ENCODE measurements at regions not wholly inside any gene's neighbourhood (a gene's known extent, or its start where the extent isn't known, plus 50 kb on each side); places are given as distances from the start of the nearest gene placed in this dataset.

DNA sequence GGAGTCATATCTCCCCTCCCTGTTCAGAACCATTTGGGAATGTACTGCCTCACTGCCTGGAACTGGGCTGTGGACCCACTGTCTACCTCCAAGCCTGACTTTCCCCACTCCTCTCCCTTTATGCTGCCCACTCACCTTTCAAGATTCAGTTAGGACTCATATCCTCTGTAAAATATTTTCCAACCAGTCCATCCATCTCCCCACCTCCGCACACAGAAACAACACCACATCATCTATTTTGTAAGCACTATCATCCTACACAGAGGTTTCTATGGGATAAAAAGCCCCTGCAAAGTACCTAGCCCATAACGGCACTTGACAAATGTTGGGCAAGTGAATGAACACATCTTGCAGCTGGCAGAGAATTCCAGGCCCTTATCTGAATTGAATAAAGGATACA, 250.8 kb downstream of the ANAPC1 start:
- peaks cover 0 to 3% (median 0%) of the 10 kb centered on the region in 3 donors for H3K9me3 ChIP-seq (ENCODE audit: control insufficient read depth in 2 of 3, insufficient read depth in 1 of 3, low read length in 3 of 3)
- no peaks in the 10 kb centered on the region for H3K4me1 ChIP-seq (ENCODE audit: control insufficient read depth in 2 of 3, insufficient read depth in 2 of 3, low read depth in 1 of 3, low read length in 3 of 3)
- DNase-seq, result no peak
- no peaks in the 10 kb centered on the region for H3K36me3 ChIP-seq (ENCODE audit: control insufficient read depth in 2 of 3, insufficient read depth in 3 of 3, low read length in 3 of 3)
- no peak overlapping the region for H3K4me3 ChIP-seq (ENCODE audit: low read length in 3 of 3)
- no peak overlapping the region for H3K27ac ChIP-seq (ENCODE audit: low read depth in 2 of 2, low read length in 2 of 2)
- FAIRE-seq, result no peak
- intact Hi-C loops (cut with DNase I), result no loop called here
- no peak overlapping the region for H3K9ac ChIP-seq (ENCODE audit: low read length in 3 of 3)
- TF ChIP-seq, protein P1, sequence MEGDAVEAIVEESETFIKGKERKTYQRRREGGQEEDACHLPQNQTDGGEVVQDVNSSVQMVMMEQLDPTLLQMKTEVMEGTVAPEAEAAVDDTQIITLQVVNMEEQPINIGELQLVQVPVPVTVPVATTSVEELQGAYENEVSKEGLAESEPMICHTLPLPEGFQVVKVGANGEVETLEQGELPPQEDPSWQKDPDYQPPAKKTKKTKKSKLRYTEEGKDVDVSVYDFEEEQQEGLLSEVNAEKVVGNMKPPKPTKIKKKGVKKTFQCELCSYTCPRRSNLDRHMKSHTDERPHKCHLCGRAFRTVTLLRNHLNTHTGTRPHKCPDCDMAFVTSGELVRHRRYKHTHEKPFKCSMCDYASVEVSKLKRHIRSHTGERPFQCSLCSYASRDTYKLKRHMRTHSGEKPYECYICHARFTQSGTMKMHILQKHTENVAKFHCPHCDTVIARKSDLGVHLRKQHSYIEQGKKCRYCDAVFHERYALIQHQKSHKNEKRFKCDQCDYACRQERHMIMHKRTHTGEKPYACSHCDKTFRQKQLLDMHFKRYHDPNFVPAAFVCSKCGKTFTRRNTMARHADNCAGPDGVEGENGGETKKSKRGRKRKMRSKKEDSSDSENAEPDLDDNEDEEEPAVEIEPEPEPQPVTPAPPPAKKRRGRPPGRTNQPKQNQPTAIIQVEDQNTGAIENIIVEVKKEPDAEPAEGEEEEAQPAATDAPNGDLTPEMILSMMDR (IDR thresholded peaks at IDR 0.05; ENCODE audit: borderline replicate concordance, extremely low read depth, insufficient read depth), result no peak
- no peaks in the 10 kb centered on the region for H3K27me3 ChIP-seq (ENCODE audit: control insufficient read depth, insufficient read depth, low read length)

DNA sequence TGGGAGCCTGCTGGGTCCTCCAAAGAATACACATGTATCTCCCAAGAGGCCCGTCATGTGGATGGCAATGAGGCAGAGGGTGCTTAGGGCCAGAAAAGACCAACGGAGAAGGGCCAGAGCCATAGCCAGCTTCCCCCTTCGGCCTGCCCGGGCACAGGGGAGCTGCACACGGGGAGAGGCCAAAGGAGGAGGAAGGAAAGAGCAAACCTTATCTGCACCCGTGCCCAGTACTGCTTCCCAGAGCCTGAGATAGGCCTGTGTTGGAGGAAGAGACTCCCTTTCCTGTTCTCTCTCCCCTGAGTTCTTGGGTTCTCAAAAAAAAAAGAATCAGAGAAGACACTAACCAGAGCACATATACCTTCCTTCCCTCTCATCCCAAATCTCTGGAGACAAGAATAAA, 250.3 kb downstream of the ANAPC1 start:
- TF ChIP-seq, protein P1 (IDR thresholded peaks at IDR 0.05; ENCODE audit: borderline replicate concordance, extremely low read depth, insufficient read depth), result no peak
- Histone ChIP-seq H3K9ac (ENCODE audit: low read length in 3 of 3) (no peak overlapping the region), H3K27ac (ENCODE audit: low read depth in 2 of 2, low read length in 2 of 2) (no peak overlapping the region), H3K36me3 (ENCODE audit: control insufficient read depth in 2 of 3, insufficient read depth in 3 of 3, low read length in 3 of 3) (no peaks in the 10 kb centered on the region), H3K27me3 (ENCODE audit: control insufficient read depth, insufficient read depth, low read length) (no peaks in the 10 kb centered on the region), H3K4me3 (ENCODE audit: low read length in 3 of 3) (no peak overlapping the region), H3K9me3 (ENCODE audit: control insufficient read depth in 2 of 3, insufficient read depth in 1 of 3, low read length in 3 of 3) (peaks cover 0 to 2% (median 0%) of the 10 kb centered on the region in 3 donors), H3K4me1 (ENCODE audit: control insufficient read depth in 2 of 3, insufficient read depth in 2 of 3, low read depth in 1 of 3, low read length in 3 of 3) (no peaks in the 10 kb centered on the region)
- no peak for DNase-seq
- intact Hi-C loops (cut with DNase I), result no loop called here
- no peak for FAIRE-seq

- H3K4me1 ChIP-seq (ENCODE audit: control insufficient read depth in 2 of 3, insufficient read depth in 2 of 3, low read depth in 1 of 3, low read length in 3 of 3), result no peaks in the 10 kb centered on the region
- intact Hi-C loops (cut with DNase I), result no loop called here
- H3K27me3 ChIP-seq (ENCODE audit: control insufficient read depth, insufficient read depth, low read length), result no peaks in the 10 kb centered on the region
- no peak for DNase-seq
- no peak overlapping the region for H3K27ac ChIP-seq (ENCODE audit: low read depth in 2 of 2, low read length in 2 of 2)
- FAIRE-seq, result no peak
- no peaks in the 10 kb centered on the region for H3K36me3 ChIP-seq (ENCODE audit: control insufficient read depth in 2 of 3, insufficient read depth in 3 of 3, low read length in 3 of 3)
- no peaks in the 10 kb centered on the region for H3K9me3 ChIP-seq (ENCODE audit: control insufficient read depth in 2 of 3, insufficient read depth in 1 of 3, low read length in 3 of 3)
- H3K4me3 ChIP-seq (ENCODE audit: low read length in 3 of 3), result no peak overlapping the region
- TF ChIP-seq, protein P1 (IDR thresholded peaks at IDR 0.05; ENCODE audit: borderline replicate concordance, extremely low read depth, insufficient read depth), result no peak
- H3K9ac ChIP-seq (ENCODE audit: low read length in 3 of 3), result no peak overlapping the region
These were observed 249.8 kb downstream of the ANAPC1 start for GRCh38 chr2:111634050-111634794.

Data from kidney (tissue), 13 donors.